Gastroesophageal sphincter (tissue), 4 donors: ENCODE measurements at regions not wholly inside any gene's neighbourhood (a gene's known extent, or its start where the extent isn't known, plus 50 kb on each side); places are given as distances from the start of the nearest gene placed in this dataset.

Experiments
- ATAC-seq: fragments of 150-250 bp; one replicate; pipeline ENCODE4 v1.9.1; 2016; ENCODE audit warnings: mild to moderate bottlenecking, moderate library complexity
- H3K27ac ChIP-seq, 4 donors: fragments of 200-600 bp; sonication (generic) in 3 of 4; 1 replicate in 3 of 4; 2 replicates in 1 of 4; pipeline ENCODE4 v1.5.1; 2016 to 2019
- H3K27me3 ChIP-seq: fragments of 200-600 bp; sonication (generic); one replicate; pipeline ENCODE4 v1.5.1; 2019
- H3K36me3 ChIP-seq, 2 donors: fragments of 200-600 bp; sonication (generic); one replicate each; pipeline ENCODE4 v1.5.1; 2019; ENCODE audit warnings: control low read depth in 1 of 2
- H3K4me1 ChIP-seq, 3 donors: fragments of 200-600 bp; sonication (generic); 1 replicate in 2 of 3; 2 replicates in 1 of 3; pipeline ENCODE4 v1.5.1; 2016 to 2019; ENCODE audit warnings: control low read depth in 2 of 3
- H3K4me3 ChIP-seq, 2 donors: fragments of 200-600 bp; sonication (generic); one replicate each; pipeline ENCODE4 v1.5.1; 2019; ENCODE audit warnings: mild to moderate bottlenecking in 1 of 2, moderate library complexity in 1 of 2
- H3K9me3 ChIP-seq, 3 donors: fragments of 200-600 bp; sonication (generic); one replicate each; pipeline ENCODE4 v1.5.1; 2017 to 2019; ENCODE audit warnings: control low read depth in 2 of 3
- EP300 ChIP-seq: sonication (generic); formaldehyde crosslinking; IDR thresholded peaks from one replicate; pipeline ENCODE4 v1.6.1; 2017; ENCODE audit warnings: antibody characterized with exemption, mild to moderate bottlenecking
- POLR2A ChIP-seq, 2 donors: fragments of 450-650 bp; IDR thresholded peaks; one replicate each; pipeline ENCODE4 v1.6.1; 2017; ENCODE audit warnings: antibody characterized with exemption in 2 of 2, mild to moderate bottlenecking in 2 of 2, moderate library complexity in 1 of 2
- POLR2AphosphoS5 ChIP-seq: sonication (generic); formaldehyde crosslinking; IDR thresholded peaks from one replicate; pipeline ENCODE4 v1.6.1; 2017; ENCODE audit warnings: antibody characterized with exemption
- WGBS, 2 donors: methylation state at CpG; one replicate each; pipeline ENCODE4 v1.1.5; 2018; ENCODE audit warnings: low coverage in 1 of 2; 5-methylcytosine and 5-hydroxymethylcytosine counted together
- TF ChIP-seq, protein P1 (sequence below), 4 experiments: fragments of 200-600 bp in 2 of 4; fragments of 450-650 bp in 2 of 4; sonication (generic) in 1 of 4; IDR thresholded peaks; one replicate each; pipeline ENCODE4 v1.5.1; 2017 to 2019; ENCODE audit warnings: antibody characterized with exemption in 4 of 4, mild to moderate bottlenecking in 2 of 4, moderate library complexity in 2 of 4

DNA sequence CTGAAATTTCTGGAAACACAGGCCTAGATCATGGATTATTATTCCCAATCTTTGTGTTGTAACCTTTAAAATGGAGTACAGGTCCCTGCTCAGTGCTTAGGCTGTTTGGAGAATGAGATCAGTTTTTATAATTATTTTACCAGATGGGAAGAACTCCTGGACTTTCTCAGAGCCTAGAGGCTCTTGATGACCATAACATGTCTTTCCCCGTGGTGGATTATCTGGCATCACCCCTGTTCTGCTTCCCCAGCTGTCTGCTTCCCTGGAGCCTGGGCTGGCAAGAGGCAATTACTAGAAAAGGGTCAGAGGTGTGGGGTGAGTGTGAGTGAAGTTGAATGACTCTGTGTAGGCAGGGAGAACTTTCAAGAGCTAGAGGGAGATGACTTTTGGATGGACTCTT lies 143.0 kb downstream of the CARTPT start:
- Histone ChIP-seq H3K27ac (no peak overlapping the region), H3K27me3 (no peaks in the 10 kb centered on the region), H3K36me3 (no peaks in the 10 kb centered on the region), H3K4me3 (no peak overlapping the region), H3K9me3 (peaks cover 0 to 10% (median 0%) of the 10 kb centered on the region in 3 donors), H3K4me1 (peaks cover 0 to 30% (median 4%) of the 10 kb centered on the region in 3 donors)
- 14 to 30% methylated on average over 1 of the region's 1 CpG for WGBS, 2 donors
- TF ChIP-seq EP300 (no peak), POLR2A (IDR thresholded peaks at IDR 0.05) (no peak), POLR2AphosphoS5 (no peak)
- TF ChIP-seq, protein P1, sequence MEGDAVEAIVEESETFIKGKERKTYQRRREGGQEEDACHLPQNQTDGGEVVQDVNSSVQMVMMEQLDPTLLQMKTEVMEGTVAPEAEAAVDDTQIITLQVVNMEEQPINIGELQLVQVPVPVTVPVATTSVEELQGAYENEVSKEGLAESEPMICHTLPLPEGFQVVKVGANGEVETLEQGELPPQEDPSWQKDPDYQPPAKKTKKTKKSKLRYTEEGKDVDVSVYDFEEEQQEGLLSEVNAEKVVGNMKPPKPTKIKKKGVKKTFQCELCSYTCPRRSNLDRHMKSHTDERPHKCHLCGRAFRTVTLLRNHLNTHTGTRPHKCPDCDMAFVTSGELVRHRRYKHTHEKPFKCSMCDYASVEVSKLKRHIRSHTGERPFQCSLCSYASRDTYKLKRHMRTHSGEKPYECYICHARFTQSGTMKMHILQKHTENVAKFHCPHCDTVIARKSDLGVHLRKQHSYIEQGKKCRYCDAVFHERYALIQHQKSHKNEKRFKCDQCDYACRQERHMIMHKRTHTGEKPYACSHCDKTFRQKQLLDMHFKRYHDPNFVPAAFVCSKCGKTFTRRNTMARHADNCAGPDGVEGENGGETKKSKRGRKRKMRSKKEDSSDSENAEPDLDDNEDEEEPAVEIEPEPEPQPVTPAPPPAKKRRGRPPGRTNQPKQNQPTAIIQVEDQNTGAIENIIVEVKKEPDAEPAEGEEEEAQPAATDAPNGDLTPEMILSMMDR (IDR thresholded peaks at IDR 0.05): no peak
- no peak for ATAC-seq

DNA sequence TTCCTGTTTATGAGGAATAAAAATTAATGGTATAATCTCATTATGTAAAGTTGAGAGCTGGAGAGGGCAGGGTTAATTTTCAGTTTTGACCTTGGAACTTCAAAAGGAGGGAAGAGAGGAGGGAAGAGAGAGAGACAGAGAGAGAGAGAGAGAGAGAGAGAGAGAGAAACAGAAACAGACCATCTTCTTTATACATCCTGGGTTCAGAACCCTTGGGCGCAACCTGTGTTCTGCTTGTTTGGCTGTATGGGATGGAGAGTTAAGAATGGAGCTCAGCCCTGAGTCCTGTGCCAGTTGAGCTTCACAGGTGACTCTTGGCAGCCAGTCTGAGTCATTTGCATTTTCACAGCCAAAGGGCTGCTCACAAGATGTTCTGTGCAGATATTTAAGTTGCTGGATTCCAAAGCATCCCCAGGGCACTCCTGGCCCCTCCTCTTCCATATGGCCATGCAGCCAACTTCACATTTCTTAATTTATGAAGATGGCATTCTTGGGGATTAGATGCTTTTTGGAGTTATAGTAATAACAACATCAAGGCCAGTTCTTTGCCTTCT lies 143.5 kb downstream of the CARTPT start:
- ATAC-seq: no peak
- Histone ChIP-seq H3K27me3 (no peaks in the 10 kb centered on the region), H3K27ac (no peak overlapping the region), H3K4me1 (peaks cover 0 to 30% (median 4%) of the 10 kb centered on the region in 3 donors), H3K9me3 (peaks cover 0 to 5% (median 0%) of the 10 kb centered on the region in 3 donors), H3K36me3 (no peaks in the 10 kb centered on the region), H3K4me3 (no peak overlapping the region)
- 0 to 17% methylated on average over 1 of the region's 1 CpG for WGBS, 2 donors
- TF ChIP-seq, protein P1 (IDR thresholded peaks at IDR 0.05): no peak
- TF ChIP-seq EP300 (no peak), POLR2AphosphoS5 (no peak), POLR2A (IDR thresholded peaks at IDR 0.05) (no peak)

DNA sequence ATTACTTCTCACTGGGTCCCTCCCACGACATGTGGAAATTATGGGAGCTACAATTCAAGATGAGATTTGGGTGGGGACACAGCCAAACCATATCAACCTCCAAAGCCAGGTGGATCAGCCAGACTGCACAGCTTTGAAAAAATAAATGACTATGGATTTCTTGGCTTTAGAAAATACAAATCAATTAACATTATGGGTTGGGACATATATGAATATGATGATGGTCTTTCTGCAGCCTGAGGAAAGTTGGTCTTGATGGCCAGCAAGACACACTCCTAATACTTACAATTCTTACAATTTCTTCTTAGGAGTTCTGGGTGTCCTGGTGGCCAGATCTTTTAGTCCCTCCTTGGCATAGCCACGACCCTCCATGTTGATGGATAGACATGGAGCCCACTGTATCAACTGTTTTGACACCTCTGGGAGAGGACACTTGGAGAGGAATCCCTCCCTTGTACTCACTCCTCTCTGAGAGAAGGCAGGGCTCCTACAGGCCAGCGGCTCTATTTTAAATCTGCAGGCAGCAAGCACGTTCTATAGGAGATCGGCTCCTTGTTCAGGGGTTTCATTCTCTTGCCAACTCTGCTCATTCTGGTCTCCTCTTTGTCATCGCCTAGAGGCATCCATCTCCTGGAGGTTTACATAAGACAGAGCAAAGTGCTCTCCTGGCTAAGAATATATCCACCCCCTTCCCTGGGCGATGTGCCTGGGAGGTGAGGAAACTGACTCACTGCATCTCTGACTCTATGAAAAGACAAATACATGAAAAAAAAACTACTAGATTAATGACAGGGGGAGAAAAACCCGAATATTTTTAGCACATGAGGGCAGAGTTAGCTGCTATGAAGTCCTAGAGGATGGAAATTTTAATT lies 145.9 kb downstream of the CARTPT start:
- peak; percentile 88 for ATAC-seq
- Histone ChIP-seq H3K27ac (peak overlapping the region in 3 of 4 donors; percentile 61 to 75 (median 67)), H3K9me3 (peaks cover 0 to 4% (median 0%) of the 10 kb centered on the region in 3 donors), H3K4me1 (peaks cover 0 to 30% (median 4%) of the 10 kb centered on the region in 3 donors), H3K4me3 (no peak overlapping the region), H3K36me3 (no peaks in the 10 kb centered on the region), H3K27me3 (no peaks in the 10 kb centered on the region)
- WGBS, 2 donors: 12 to 21% methylated on average over 6 to 7 of the region's 8 CpGs
- TF ChIP-seq POLR2AphosphoS5 (peak; percentile 88), POLR2A (IDR thresholded peaks at IDR 0.05) (no peak)

DNA sequence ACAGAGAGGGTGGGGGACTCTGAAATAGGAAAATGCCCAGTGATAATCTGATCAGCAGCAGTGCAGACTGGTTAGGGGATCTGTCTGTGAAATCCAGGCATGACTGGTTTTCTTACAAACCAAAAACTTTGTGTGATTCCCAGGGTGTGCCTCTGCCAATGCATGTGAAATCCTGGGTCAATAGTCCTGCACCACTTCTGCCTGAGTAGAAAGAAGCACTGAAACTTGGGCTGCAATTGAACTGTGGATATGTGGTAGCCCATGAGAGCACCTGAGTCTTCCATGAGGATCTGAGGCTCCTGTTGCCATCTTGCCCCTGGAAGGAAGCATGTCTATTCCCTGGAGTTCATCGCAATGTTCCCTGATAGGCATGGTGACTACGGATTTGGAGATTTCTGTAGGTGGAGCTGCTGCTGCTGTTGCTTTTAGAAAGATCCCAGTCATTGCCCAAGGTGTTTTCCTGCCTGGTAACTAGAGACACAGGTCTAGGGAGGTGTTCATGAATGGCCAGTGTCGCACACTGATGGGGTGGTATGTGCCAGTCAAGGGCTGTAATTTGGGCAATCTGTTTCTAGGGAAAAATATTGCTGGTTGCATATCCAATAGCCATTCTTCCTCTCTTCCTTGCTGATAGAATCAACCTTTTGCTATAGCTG lies 146.7 kb downstream of the CARTPT start:
- 70% methylated on average over 2 of the region's 3 CpGs for WGBS, 2 donors
- TF ChIP-seq, protein P1 (IDR thresholded peaks at IDR 0.05): no peak
- TF ChIP-seq EP300 (no peak), POLR2A (IDR thresholded peaks at IDR 0.05) (no peak), POLR2AphosphoS5 (no peak)
- H3K4me3 ChIP-seq: no peak overlapping the region
- peaks cover 0 to 30% (median 4%) of the 10 kb centered on the region in 3 donors for H3K4me1 ChIP-seq
- ATAC-seq: peak; percentile 8
- no peaks in the 10 kb centered on the region for H3K36me3 ChIP-seq
- peak overlapping the region in 3 of 4 donors; percentile 61 to 75 (median 67) for H3K27ac ChIP-seq
- H3K27me3 ChIP-seq: no peaks in the 10 kb centered on the region
- peaks cover 0 to 4% (median 0%) of the 10 kb centered on the region in 3 donors for H3K9me3 ChIP-seq

DNA sequence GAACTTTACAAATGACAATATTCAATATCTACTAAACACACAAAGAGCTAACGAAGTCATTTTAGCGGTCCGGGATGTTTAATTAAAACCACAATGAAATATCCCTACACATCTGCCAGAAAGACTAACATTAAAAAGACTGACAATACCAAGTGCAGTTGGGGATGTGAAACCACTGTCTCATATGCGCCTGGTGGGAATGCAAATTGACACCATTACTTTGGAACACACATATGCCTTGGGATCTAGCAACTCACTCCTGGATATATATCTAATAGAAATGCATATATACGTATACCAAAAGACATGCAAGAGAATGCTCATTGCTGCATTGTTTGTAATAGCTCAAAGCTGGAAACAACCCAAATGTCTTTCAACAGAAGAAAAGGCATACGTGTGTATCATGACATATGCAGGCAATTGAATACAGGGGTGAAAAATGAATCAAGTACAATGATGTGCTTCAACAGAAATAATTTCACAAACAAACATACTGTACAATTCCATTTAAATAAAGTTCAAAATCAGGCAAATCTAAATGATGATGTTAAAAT lies 153.3 kb downstream of the CARTPT start:
- no peak for TF ChIP-seq EP300
- TF ChIP-seq, protein P1 (IDR thresholded peaks at IDR 0.05): no peak
- no peak for TF ChIP-seq POLR2A (IDR thresholded peaks at IDR 0.05)
- TF ChIP-seq POLR2AphosphoS5: no peak
- ATAC-seq: no peak
- H3K4me1 ChIP-seq: no peaks in the 10 kb centered on the region
- WGBS, 2 donors: 74 to 77% methylated on average over 6 of the region's 6 CpGs
- no peaks in the 10 kb centered on the region for H3K36me3 ChIP-seq
- H3K9me3 ChIP-seq: no peaks in the 10 kb centered on the region
- no peak overlapping the region for H3K27ac ChIP-seq
- no peak overlapping the region for H3K4me3 ChIP-seq
- no peaks in the 10 kb centered on the region for H3K27me3 ChIP-seq
